ENCODE measurements at regions not wholly inside any gene's neighbourhood (a gene's known extent, or its start where the extent isn't known, plus 50 kb on each side); places are given as distances from the start of the nearest gene placed in this dataset.

DNA sequence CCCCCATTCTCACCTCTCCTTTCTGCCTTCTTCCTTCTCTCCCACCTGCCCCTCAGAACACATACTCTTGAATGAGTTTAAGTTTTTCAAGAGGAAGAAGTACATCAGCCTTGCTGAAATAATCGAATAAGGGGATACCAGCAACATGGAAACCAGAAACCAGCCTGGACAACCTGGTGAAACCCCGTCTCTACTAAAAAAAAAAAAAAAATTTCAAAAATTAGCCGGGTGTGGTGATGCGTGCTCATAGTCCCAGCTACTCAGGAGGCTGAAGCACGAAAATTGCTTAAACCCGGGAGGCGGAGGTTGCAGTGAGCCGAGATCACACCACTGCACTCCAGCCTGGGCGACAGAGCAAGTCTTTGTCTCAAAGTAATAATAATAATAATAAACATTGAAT lies 75.0 kb upstream of the SLC1A4 start:
- BruUV-seq (replicated peaks): no TSS peak
- ChIA-PET CTCF (interaction anchor here (1.1 kb wide), 1 partner anchor 584 kb away, joined by 3 read pairs; no protein-coding TSS in a partner anchor), POLR2A (no interaction called here)
- H3K4me3 ChIP-seq (replicated peaks in 1 of 3; ENCODE audit: insufficient read depth in 1 of 3, low read depth in 1 of 3, low read length in 3 of 3): no peak overlapping the region
- FAIRE-seq: no peak
- TF ChIP-seq JUN (IDR thresholded peaks at IDR 0.05; ENCODE audit: borderline replicate concordance, insufficient read depth, insufficient read length, low read depth) (no peak), MYC (IDR thresholded peaks at IDR 0.05; ENCODE audit: low read depth, low read length) (no peak), POLR2AphosphoS5 (IDR thresholded peaks at IDR 0.05; ENCODE audit: insufficient read depth, low read depth, low read length) (no peak), GATA2 (IDR thresholded peaks at IDR 0.05; ENCODE audit: insufficient read depth, insufficient read length, low read depth, low read length) (no peak), POLR2A (IDR thresholded peaks at IDR 0.05; ENCODE audit: low read depth, low read length) (no peak), EZH2 (IDR thresholded peaks at IDR 0.05; ENCODE audit: borderline replicate concordance, low read depth, low read length, severe bottlenecking) (no peak), FOS (IDR thresholded peaks at IDR 0.05; ENCODE audit: borderline replicate concordance, insufficient read depth, low read length) (no peak)
- TF ChIP-seq, protein P1, sequence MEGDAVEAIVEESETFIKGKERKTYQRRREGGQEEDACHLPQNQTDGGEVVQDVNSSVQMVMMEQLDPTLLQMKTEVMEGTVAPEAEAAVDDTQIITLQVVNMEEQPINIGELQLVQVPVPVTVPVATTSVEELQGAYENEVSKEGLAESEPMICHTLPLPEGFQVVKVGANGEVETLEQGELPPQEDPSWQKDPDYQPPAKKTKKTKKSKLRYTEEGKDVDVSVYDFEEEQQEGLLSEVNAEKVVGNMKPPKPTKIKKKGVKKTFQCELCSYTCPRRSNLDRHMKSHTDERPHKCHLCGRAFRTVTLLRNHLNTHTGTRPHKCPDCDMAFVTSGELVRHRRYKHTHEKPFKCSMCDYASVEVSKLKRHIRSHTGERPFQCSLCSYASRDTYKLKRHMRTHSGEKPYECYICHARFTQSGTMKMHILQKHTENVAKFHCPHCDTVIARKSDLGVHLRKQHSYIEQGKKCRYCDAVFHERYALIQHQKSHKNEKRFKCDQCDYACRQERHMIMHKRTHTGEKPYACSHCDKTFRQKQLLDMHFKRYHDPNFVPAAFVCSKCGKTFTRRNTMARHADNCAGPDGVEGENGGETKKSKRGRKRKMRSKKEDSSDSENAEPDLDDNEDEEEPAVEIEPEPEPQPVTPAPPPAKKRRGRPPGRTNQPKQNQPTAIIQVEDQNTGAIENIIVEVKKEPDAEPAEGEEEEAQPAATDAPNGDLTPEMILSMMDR (IDR thresholded peaks at IDR 0.05; ENCODE audit: extremely low read depth in 1 of 2, insufficient read depth in 1 of 2, low read depth in 1 of 2, low read length in 2 of 2): no peak
- TF ChIP-seq, protein P2, sequence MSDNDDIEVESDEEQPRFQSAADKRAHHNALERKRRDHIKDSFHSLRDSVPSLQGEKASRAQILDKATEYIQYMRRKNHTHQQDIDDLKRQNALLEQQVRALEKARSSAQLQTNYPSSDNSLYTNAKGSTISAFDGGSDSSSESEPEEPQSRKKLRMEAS (IDR thresholded peaks at IDR 0.05; ENCODE audit: insufficient read depth, insufficient read length): no peak
- H3K27ac ChIP-seq (ENCODE audit: insufficient read depth, low read depth, low read length): no peak overlapping the region
- DNase-seq (ENCODE audit: low read depth, low spot score): no peak
- dilution Hi-C loops (cut with MboI; ENCODE audit: extremely low pct_ligation_motif_present, low sequenced_read_pairs) (no loop called here), intact Hi-C loops (cut with micrococcal nuclease) (no loop called here)
- H3K4me1 ChIP-seq (ENCODE audit: control insufficient read depth, extremely low read depth, insufficient read depth, low read length): peaks cover 2% of the 10 kb centered on the region
- no peak overlapping the region for H3K9ac ChIP-seq (replicated peaks; ENCODE audit: extremely low read depth, insufficient read depth, low read length)
- H2AFZ ChIP-seq (ENCODE audit: low read depth, low read length): no peak overlapping the region
- no peaks in the 10 kb centered on the region for H4K20me1 ChIP-seq (replicated peaks; ENCODE audit: control insufficient read depth, extremely low read depth, insufficient read depth, low read length)
- no peaks in the 10 kb centered on the region for H3K79me2 ChIP-seq (ENCODE audit: control insufficient read depth, insufficient read depth, low read length)
- no peak overlapping the region for H3K4me2 ChIP-seq (ENCODE audit: insufficient read depth, low read length)
- peaks cover 2 to 4% of the 10 kb centered on the region in 2 experiments for H3K27me3 ChIP-seq (ENCODE audit: control insufficient read depth in 2 of 2, insufficient read depth in 2 of 2, low read length in 2 of 2)
- H3K9me1 ChIP-seq (replicated peaks; ENCODE audit: control insufficient read depth, extremely low read depth, insufficient read depth, low read length): no peaks in the 10 kb centered on the region
- H3K9me3 ChIP-seq (replicated peaks; ENCODE audit: control insufficient read depth, insufficient read depth, low read length): no peaks in the 10 kb centered on the region
- H3K36me3 ChIP-seq (ENCODE audit: control insufficient read depth in 2 of 2, extremely low read depth in 1 of 2, insufficient read depth in 2 of 2, low read length in 2 of 2): no peaks in the 10 kb centered on the region

Data from endothelial cell of umbilical vein (primary cell).